ENCODE measurements at regions not wholly inside any gene's neighbourhood (a gene's known extent, or its start where the extent isn't known, plus 50 kb on each side); places are given as distances from the start of the nearest gene placed in this dataset.

DNA sequence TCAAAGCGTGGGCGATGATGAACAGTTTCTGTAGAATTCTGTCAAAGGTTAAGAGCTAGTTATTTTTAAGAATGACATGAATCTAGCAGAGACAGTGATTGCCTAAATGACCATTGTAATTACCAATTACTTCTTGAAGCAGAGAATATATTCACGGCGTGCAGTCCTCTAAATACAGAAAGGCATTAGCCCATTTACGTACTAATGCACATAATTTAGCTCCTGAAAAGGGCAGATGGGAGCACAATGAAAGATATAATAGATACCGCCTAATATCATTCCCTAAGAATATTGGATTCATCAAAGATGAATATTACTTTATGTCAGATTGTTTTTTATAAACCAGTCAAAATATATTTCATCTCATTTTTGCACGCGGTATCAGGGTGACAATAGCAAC is 212.4 kb downstream of the URI1 start:
- DNase-seq: no peak

DNA sequence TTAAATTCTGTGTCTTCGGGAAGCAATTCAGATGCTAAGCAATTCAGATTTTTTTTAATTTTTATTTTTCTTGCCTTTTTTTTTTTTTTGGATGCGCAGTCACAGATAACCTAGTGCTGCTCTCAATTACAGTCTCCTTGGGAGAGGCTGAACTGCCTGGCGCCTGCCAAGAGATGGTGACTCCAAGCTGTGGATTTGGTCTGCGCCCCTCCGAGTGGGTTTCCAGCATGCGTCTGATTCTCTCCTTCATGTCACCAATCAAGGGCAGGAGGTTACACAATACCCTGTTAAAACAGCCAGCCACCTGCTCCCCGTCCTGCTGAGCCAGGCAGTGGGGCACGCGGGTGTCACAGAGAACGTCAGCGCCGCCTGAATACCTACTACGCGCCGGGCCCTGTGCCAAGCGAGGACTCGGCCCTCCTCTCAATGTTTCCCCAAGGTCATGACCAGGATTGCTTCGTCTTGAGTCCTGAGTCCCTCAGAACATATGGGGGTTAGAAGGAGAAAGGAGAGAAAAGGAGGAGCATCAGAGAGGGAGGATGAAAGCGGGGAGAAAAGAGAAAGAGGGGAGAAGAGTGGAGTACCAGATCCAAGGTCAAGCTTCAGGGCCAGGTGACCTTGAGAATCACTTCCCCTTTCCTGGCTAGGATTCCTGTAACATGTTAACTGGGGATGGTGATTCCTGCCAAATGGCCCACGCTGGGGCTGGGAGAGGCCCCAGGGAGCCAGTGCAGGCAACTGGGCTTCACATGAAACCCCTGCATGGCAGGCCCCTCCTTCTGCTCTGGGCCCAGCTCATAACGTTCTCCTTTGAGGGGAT is 213.6 kb downstream of the URI1 start:
- no peak for DNase-seq

DNA sequence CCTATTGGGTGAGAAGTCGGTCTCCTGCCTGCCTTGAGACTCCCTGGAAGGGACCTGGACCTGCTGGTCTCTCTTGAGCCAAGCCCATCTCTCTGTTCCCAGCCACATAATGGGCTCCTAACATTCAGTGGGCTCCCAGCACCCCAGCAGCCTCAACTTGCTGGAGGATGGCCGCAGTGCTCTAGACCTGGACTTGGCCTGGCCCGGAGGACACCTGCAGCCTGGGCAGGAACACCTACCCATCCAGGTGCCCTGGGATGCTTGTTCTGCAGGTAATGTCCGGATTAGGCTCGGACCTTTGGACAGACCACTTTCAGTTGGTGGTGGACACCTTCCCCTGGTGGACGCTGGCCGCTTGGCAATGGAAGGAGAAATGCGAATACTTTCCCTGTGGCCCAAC is 214.6 kb downstream of the URI1 start:
- DNase-seq: no peak

DNA sequence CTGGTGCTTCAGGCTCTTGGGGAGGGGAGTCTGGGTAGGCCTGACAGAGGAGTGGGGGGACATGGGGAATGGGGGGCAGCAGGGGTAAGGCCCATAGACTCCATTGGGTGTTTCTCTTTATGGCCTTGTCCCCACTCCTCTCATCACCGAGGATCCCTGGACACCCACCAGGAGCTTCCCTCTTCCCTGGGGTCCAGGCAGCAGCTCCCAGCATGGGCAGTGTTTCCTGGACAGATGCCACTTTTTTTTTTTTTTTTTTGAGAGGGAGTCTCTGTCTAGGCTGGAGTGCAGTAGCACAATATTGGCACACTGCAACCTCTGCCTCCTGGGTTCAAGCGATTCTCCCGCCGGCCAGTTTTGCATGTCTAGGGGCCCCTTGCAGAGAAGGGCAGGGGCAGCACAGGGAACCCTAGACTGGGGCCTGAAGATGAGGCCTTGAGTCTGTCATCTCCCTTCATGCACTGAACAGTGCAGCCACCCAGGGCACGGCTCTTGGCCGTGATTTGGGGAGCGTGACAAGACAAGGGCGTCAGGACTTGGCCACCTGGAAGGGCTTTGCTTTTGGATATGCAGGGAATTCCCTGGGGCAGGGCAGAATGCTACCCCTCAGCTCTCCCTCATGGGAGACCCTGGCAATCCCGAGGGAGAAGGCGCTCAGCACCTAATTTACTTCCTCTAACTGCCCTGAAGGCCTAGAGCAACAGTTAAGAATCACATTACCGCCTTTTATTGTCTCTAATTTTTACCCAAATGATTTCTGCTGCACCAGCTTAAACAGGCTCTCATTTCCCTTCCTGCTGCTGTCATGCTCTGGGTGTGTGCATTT is 213.9 kb upstream of the ZNF536 start:
- DNase-seq: no peak

DNA sequence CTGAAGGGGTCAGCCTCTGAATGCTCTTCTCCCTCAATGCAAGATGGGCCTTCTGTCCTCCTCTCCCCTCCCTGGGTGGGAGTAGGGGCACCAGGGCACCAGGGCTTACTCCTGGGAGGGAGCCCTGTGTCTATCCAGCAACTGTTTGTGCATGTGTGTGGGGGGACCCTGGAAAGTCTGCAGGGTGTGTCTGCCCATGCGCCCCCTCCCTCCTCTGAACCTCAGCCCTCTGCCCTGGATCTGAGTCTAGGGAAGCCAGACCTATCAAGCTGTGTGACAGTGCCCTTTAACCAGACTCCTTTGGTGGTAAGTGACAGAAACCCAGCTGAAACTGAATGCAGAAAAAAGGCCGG is 213.3 kb upstream of the ZNF536 start:
- no peak for DNase-seq

DNA sequence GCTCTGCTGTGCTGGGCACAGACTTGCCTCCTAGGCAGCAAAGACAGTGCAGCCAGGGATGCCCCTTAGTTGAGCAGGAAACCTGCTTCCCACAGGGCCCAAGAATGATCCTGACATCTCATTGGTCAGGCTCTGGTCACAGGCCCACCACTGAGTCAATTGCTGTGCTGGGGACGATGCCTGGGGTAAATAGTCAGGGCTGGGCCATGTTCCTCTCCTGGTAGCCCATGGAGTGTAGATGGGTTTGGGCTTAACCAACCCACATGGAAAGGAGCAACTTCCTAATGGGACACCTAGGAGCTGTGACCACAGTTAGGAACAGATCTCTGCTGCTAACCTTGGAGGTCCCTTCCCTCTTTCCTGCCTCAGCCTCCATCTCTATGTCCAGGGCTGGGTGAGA is 212.5 kb upstream of the ZNF536 start:
- no peak for DNase-seq

DNA sequence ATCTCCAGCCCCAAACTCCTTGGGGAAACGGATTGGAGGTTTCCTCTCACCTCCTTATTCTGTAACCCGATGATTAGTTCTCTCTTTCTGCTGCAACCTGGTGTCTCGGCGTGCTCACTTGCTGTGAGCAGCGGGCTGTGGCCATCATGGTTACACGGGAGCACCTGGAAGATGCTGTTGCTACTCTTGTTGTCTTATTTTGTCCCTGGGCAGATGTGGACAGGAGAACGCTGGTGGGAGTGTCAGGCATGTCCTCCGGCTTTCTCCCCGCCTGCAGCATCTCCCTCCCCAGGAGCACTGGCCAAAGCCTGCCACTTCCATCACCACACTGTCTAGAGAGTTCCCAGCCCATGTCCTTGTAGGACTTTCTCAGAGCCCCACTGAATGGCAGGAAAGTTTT is 211.8 kb upstream of the ZNF536 start:
- no peak for DNase-seq

DNA sequence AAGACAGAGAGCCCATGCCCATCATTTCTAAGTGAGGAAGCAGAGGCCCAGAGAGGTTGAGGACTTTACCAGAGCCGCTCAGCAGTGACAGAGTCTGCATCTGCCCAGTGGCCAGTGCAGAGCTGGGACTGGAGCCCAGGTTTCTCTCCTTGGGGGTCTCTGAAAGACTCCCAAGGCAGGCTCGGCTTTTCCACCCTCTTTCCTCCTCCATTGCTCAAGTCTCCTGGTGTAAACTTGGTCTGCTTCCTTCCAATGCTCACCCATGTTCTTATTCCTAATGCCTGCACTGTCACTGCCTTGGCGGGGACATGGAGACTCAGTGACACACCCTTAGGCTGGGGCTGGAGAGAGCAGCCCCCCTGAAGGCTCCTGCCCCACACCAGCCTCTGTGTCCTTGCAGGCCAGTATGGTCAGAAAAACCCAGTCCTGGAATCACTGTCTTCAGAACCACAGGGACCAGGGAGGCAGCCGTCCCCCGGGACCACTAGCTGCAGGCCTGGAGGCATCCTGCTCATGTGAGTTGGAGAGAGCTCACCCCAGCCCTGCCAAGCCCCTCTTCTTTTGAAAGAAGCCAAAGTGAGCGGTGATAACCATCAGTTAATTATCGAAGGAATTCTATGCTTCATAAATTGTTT is 211.0 kb upstream of the ZNF536 start:
- DNase-seq: no peak

DNA sequence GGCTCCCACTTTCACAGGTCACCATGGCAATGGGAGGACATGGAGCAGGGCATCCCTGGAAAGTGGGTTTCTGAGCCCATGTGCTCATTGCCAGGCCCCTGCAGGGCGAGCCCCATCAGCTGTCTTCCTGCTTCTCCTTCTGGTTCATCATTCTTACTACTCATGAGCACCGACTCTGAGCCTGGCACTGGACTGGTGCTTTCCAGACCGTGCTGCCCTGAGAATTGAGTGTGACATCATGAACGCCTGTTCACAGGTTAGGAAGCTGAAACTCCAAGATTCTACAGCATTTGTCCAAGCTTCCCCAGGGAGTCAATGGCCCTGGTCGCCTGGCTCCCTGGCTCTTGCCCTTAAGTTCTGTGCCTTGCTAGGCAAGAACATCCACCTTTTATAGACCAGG is 210.4 kb upstream of the ZNF536 start:
- no peak for DNase-seq

DNA sequence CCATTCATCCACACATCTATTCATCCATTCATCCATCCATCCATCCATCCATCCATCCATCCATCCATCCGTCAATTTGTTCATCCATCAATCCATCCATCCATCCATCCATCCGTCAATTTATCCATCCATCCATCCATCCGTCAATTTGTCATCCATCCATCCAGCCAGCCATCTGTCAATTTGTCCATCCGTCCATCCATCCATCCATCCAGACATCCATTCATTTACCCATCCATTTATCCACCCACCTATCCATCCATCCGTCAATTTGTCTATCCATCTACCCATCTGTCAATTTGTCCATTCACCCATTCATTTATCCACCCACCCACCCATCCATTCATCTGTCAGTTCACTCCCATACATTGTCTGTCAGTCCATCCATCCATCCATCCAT is 209.5 kb upstream of the ZNF536 start:
- DNase-seq: no peak

DNA sequence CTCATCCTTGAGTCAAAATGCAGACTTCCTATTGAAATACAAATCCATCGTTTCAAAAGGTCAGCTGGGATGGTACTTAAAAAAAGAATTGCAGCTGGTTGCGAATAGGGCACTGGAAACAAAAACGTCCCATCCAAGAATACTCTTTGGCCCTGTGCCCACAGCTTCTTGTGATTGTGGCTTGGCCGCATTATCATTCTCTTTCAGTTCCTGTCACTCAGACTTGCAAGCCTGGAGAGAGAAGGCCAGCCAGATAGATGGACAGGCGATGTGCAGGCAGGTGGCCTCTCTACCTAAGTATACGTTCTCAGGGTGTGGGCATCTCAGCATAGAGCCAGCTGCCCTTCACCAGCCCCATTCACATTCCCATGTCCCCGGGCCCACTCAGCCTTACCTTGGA is 208.5 kb upstream of the ZNF536 start:
- no peak for DNase-seq

DNA sequence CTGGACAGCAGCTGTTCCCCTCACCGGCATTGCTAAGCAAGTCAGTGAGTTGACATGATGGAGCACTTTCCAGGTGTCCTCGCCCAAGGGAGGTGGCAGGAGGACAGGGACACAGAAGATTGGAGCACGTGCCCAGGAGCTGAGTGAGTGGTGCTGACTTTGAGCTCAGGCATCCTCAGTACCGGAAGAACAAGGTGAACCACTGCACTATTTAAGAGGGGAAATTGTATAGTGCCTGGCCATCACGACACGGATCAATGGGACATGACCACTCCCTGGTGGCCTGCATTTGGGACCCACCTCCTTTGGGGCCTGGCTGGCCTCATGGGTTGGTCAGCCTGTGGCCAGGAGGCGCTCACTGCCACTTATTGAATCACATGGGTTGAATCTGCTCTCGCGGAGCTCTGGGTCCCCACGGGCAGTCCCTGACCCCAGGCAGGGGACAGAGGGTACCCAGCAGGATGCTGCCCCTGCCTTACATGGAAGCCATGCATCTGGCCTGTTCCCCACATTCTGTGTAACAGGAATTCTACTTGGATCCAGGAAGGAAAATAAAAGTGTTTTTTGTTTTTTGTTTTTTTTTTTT is 206.9 kb upstream of the ZNF536 start:
- no peak for DNase-seq

DNA sequence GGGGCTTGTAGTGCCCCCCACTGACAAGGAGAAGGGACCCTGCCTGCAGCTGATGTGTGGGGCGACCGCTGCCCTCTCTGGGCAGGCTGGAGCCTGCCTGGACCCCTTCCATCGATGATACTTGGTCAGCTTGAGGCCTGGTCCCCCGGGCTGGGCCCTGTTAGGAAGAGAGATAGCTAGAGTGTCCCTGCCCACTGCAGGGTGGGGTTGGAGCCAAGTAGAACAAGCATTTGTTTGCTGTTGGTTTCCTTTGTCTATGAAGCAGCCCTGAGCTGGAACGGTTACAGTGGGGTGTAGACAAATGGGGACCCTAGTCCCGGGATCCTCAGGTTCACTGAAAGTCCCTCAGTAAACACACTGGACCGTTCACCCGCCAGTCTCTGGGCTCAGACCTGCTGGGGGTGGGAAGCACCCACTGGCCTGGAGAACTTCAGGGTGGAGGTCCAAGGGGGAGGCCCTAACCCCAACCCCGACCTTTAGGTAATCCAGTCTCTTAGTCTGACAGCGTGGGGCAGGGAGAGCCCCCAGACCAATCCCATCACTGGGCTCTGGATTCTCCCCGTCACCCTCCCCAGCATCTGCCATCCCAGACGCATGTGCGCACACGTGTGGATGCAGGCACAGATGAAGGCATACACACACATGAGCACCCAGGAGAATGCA is 204.8 kb upstream of the ZNF536 start:
- DNase-seq: no peak

DNA sequence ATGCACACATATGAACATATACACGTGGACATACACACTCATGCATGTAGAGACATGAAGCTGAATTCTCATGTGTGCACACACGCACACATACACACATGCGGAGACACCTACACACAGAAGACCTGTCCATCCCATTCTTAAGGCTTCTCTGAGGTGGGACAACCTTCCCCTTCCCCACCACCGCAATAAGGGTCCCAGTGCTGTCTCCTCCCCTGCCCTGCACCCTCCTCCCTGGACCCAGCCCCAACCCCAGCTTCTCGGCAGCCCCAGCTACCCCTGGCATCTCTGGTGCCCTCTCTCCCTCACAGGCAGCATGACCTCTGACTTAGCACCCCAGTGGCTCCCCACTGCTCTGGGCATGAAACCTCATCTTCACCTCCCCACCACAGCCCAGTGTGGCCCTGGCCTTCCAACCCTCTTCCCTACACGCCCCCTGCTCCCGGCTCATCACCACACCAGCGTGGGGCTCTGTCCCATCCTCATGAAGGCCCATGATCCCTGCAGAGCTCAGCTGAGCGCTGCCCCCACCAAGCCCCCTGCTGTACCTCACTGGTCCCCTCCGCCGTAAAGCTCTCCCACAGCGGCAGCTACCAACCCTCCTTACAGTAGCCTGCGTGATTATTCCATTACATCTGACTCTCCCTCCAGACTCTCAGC is 204.1 kb upstream of the ZNF536 start:
- no peak for DNase-seq

DNA sequence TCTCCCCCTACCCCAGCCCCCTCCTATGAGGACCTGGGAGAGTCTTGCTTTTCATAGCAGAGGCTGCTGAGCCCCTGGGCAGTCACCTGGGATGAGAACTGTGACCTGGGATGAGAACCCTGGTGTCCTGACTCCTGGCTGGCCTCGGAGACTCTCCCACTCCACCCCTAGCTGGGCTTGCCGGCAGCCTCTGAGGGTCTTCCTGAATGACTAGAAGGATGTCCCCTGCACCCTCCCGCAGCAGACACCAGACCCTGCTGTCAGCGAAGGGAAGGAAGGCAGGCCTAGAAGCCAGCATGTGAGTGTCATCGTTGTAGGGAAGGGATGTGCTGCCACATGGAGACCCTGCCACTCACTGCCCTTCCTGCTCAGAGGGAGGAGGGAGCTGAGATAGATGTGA is 203.4 kb upstream of the ZNF536 start:
- no peak for DNase-seq

DNA sequence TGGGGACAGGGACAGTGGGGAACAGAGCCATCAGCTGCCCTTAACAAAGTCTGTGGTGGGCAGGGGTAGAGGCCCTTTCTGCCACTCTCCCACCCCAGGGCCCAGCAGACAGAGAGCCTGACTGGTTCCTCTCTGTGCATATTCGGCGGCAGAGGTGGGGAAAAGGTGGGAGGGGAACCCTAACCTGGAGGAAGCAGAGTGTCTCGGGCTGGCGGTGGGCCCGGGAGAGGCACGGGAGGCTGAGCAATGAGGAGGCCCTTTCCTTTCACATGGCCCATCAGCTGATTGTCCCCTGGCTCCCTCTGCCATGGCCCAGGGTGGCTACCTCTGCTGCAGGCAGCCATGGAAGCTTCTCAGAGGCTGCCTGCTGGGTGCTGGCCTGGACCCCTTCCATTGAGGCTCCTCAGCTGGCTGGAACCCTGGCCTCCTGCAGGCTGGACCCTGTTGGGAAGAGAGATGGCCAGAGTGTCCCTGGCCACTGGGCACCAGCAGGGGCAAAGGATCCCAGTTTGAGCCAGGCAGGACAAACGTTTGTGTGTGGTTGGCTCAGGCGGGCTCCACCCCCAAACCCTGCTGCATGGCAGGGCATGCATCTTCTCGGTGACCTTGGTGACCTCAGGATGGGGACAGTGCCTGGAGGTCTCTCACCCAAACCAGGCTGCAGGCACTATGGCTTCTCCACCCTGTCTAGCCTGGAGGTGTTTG is 202.8 kb upstream of the ZNF536 start:
- no peak for DNase-seq

DNA sequence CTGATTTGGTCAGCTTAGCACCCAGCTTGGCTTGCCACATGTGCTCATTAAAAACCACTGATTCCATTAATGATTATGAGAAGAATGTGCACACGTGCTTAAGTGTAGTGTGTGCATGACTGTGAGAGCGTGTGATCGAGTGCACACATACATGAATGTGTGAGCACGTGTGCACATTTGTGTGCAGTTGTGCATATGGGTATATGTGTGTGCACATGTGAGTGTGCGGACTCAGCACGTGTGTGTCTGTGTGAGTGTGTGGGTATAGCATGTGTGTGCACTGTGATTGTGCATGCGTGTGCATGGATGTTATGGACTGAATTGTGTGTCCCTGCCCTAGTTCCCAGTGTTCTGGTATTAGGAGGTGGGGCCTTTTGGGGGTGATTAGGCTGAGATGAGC is 202.1 kb upstream of the ZNF536 start:
- no peak for DNase-seq

DNA sequence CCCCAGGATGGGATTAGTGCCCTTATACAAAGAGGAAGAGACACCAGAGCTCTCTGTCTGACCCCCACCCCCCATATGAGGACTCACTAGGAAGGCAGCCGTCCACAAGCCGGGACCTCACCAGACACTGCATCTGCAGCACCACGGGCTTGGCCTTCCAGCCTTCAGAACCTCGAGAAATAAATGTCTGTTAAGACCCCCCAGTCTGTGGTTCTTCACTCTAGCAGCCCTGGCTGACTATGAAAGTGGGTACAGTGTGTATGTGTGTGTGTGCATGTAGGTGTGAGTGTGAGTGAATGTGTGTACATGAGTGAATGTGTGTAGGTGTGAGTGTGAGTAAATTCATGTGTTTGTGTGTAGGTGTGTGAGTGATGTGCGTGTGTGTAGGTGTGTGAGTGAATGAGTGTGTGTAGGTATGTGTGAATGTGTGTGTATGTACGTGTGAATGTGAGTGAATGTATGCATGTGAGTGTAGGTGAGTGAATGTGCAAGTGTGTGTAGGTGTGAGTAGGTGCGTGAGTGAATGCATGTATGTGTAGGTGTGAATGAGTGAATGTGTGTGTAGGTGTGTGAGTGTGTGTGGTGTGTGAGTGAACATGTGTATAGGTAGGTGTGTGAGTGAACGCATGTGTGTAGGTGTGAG is 201.6 kb upstream of the ZNF536 start:
- DNase-seq: no peak

DNA sequence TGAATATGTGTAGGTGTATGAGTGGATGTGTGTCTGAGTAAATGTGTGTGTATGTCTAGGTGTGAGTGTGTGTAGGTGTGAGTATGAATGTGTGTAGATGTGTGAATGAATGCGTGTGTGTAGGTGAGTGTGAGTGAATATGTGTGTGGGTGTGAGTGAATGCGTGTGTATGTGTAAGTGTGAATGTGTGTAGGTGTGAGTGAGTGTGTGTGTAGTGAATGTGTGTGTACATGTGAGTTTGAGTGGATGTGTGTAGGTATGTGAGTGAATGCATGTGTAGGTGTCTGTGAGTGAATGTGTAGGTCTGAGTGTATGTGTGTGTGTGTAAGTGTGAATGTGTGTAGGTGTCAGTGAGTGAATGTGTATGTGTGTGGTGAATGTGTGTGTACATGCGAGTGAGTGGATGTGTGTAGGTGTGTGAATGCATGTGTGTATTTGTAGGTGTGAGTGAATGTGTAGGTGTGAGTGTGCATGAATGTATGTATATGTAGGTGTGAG is 201.0 kb upstream of the ZNF536 start:
- DNase-seq: no peak

DNA sequence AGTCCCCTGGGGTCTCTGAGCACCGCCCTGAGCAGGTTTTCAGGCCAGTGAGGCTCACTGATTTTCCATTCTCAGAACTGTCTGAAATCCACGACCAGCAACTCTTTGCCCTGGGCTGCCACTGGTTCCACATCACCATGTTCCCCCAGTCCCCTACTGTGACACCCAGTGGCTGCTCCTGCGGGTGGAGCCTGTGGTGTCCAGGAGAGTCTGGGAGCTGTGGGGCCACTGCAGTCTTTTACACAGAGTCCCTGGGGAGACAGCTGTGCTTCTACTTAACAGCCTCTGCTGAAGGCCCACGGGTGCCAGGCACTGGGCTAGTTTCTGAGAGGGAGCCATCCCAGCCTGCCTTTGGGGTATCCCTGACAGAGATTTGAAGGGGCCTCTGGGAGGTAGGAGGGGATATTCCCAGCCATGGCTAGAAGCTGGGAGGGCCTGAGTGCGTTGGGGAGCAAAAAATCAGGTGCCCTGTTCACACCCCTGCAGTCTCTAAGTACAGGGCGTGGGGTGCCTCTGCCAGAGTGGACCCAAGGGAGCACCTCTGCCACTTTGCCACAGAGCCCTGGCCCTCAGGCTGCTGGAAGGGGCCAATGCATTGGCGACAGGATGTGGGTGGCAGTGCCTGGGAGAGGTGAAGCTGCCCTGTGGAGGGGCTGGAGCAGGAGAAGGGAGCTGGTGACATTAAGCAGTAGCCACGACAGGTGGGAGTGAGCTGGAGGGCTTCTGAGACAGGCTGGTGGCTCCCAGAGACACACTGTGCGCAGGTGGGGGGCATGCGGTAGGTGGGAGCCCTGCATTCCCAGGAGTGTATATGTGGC is 200.2 kb upstream of the ZNF536 start:
- no peak for DNase-seq
